ENCODE measurements at regions not wholly inside any gene's neighbourhood (a gene's known extent, or its start where the extent isn't known, plus 50 kb on each side); places are given as distances from the start of the nearest gene placed in this dataset.

GRCh38 chr14:84760489-84761126 lies 769.3 kb upstream of the FLRT2 start:
- no peak overlapping the region for H3K4me2 ChIP-seq (replicated peaks; ENCODE audit: extremely low read depth, low read length, poor library complexity, severe bottlenecking)
- Mint-ChIP-seq H3K9me3 (peaks cover 0 to 7% (median 0%) of the 10 kb centered on the region in 7 donors), H3K27ac (no peak overlapping the region), H3K27me3 (ENCODE audit: low read depth in 3 of 3) (no peaks in the 10 kb centered on the region), H3K4me3 (no peak overlapping the region), H3K36me3 (no peaks in the 10 kb centered on the region), H3K4me1 (no peaks in the 10 kb centered on the region)
- H3K9me3 ChIP-seq (replicated peaks in 1 of 2; ENCODE audit: control insufficient read depth in 1 of 2, insufficient read depth in 1 of 2, low read length in 2 of 2): no peaks in the 10 kb centered on the region
- no peak overlapping the region for H3K27ac ChIP-seq (ENCODE audit: low read depth in 1 of 2, low read length in 2 of 2)
- no peak for DNase-seq
- WGBS (ENCODE audit: insufficient coverage): no CpG with 5 or more reads among the region's 5 CpGs
- no peaks in the 10 kb centered on the region for H3K4me1 ChIP-seq (ENCODE audit: control insufficient read depth in 1 of 2, insufficient read depth in 2 of 2, low read length in 2 of 2)
- no peak for TF ChIP-seq CTCF (IDR thresholded peaks at IDR 0.05)
- intact Hi-C loops (cut with micrococcal nuclease): no loop called here
- no peaks in the 10 kb centered on the region for H3K36me3 ChIP-seq (replicated peaks in 1 of 2; ENCODE audit: control insufficient read depth in 1 of 2, insufficient read depth in 2 of 2, low read length in 2 of 2)
- H3K27me3 ChIP-seq (ENCODE audit: control insufficient read depth in 2 of 2, insufficient read depth in 2 of 2, low read length in 2 of 2): no peaks in the 10 kb centered on the region
- no peak overlapping the region for H3K9ac ChIP-seq (ENCODE audit: insufficient read depth, low read length, poor library complexity, severe bottlenecking)
- H2AFZ ChIP-seq (ENCODE audit: insufficient read depth, low read depth, low read length, poor library complexity, severe bottlenecking): no peak overlapping the region
- no peaks in the 10 kb centered on the region for H4K20me1 ChIP-seq (ENCODE audit: insufficient read depth, low read length)
- no peaks in the 10 kb centered on the region for H3K79me2 ChIP-seq (ENCODE audit: insufficient read depth, low read length)
- no peak overlapping the region for H3K4me3 ChIP-seq (replicated peaks in 1 of 3; ENCODE audit: low read depth in 2 of 3, low read length in 3 of 3)

- Mint-ChIP-seq H3K36me3 (no peaks in the 10 kb centered on the region), H3K9me3 (peaks cover 0 to 7% (median 2%) of the 10 kb centered on the region in 7 donors), H3K4me3 (no peak overlapping the region), H3K27me3 (ENCODE audit: low read depth in 3 of 3) (no peaks in the 10 kb centered on the region), H3K27ac (no peak overlapping the region), H3K4me1 (no peaks in the 10 kb centered on the region)
- no peak for DNase-seq
- Histone ChIP-seq H3K27ac (ENCODE audit: low read depth in 1 of 2, low read length in 2 of 2) (no peak overlapping the region), H3K4me2 (replicated peaks; ENCODE audit: extremely low read depth, low read length, poor library complexity, severe bottlenecking) (no peak overlapping the region), H3K4me1 (ENCODE audit: control insufficient read depth in 1 of 2, insufficient read depth in 2 of 2, low read length in 2 of 2) (no peaks in the 10 kb centered on the region), H4K20me1 (ENCODE audit: insufficient read depth, low read length) (no peaks in the 10 kb centered on the region), H3K9me3 (replicated peaks in 1 of 2; ENCODE audit: control insufficient read depth in 1 of 2, insufficient read depth in 1 of 2, low read length in 2 of 2) (peaks cover 0 to 5% of the 10 kb centered on the region in 2 donors), H3K9ac (ENCODE audit: insufficient read depth, low read length, poor library complexity, severe bottlenecking) (no peak overlapping the region), H3K27me3 (ENCODE audit: control insufficient read depth in 2 of 2, insufficient read depth in 2 of 2, low read length in 2 of 2) (no peaks in the 10 kb centered on the region), H3K4me3 (replicated peaks in 1 of 3; ENCODE audit: low read depth in 2 of 3, low read length in 3 of 3) (no peak overlapping the region), H3K79me2 (ENCODE audit: insufficient read depth, low read length) (no peaks in the 10 kb centered on the region), H3K36me3 (replicated peaks in 1 of 2; ENCODE audit: control insufficient read depth in 1 of 2, insufficient read depth in 2 of 2, low read length in 2 of 2) (no peaks in the 10 kb centered on the region), H2AFZ (ENCODE audit: insufficient read depth, low read depth, low read length, poor library complexity, severe bottlenecking) (no peak overlapping the region)
- no CpG with 5 or more reads among the region's 5 CpGs for WGBS (ENCODE audit: insufficient coverage)
- intact Hi-C loops (cut with micrococcal nuclease): no loop called here
- no peak for TF ChIP-seq CTCF (IDR thresholded peaks at IDR 0.05)
Observed at GRCh38 chr14:84767434-84767833, 762.5 kb upstream of the FLRT2 start.

Measured in CD14-positive monocyte (primary cell).